ENCODE measurements at regions not wholly inside any gene's neighbourhood (a gene's known extent, or its start where the extent isn't known, plus 50 kb on each side); places are given as distances from the start of the nearest gene placed in this dataset.

DNA sequence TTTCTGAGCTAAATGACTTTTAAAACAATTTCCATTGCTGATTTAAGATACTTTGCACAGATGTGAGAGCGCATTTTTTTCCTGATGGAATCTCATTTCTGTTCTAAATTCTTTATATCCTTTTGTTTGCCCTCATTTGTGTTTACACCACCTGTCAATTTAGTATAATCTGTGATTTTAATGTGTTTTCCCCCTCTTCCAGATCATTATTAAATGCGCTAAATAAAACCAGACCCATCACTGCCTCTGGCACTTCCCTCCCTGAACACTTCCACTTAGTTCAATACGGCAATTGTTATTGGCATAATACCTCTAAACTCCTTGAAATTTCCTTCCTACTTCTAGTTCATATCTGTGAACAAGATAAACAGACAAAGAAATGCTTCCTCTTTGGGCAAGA lies 186.9 kb upstream of the ADGRL2 start:
- DNase-seq = no peak

GRCh38 chr1:81607924-81608323 lies 192.8 kb upstream of the ADGRL2 start:
- no peak for DNase-seq

GRCh38 chr1:81607086-81607485 lies 193.6 kb upstream of the ADGRL2 start:
- no peak for DNase-seq

- peak; percentile 6 for DNase-seq
Measured at GRCh38 chr1:81606656-81607055, 194.1 kb upstream of the ADGRL2 start.

- no peak for DNase-seq
Measured at GRCh38 chr1:81605023-81605422, 195.7 kb upstream of the ADGRL2 start.

DNA sequence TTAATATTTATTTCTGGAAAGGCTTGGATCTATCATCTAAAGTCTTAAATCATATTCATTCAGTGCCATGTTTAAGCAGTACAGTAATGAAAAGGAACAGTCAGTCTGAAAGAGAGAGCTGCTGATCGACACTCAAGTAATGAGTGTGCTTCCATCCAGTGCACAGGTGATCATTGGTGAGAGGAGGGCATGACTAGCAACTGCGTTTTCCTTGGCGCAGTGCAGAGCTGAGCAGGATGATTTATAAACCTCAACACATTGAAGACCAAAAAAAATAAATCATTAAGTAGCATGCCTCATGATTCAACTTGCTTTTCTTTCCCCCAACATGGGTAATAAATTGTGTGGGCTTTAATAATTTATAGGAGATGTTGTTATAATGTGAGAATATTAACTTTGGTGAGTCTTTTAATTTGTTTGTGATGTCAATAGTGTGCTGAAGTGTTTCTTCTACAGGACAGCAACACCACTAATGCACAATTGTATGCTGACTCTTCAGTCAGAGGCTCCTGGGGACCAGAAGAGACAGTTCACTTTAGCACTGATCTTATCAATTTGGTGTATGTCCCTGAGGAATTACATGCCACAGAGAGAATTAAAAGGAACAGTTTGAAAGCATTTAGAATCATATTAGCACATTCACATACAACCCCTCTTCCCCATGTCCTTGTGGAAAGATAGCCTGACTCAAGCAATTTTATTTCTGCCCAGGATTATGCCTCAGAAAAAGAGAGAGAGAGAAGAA lies 199.7 kb upstream of the ADGRL2 start:
- no peak for DNase-seq

DNA sequence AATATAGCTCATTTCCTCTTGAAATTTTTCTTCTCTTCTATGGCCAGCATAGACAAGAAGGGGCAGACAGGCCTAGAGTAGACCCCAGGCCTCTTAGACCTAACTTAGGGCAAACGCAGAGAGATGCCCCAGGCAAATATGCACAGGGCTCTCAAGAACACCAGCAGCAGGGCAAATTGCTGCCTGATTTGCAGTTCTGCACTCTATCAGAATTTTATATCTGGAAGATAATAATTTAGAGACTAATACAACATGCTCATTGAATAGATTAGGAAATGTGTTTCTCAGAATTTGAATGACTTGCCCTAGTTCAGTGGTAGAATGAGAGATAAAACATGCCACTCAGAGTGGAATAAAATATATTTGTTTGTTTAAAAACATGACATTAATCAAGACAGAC lies 200.4 kb upstream of the ADGRL2 start:
- DNase-seq = no peak

GRCh38 chr1:81598623-81599022 lies 202.1 kb upstream of the ADGRL2 start:
- DNase-seq = no peak

- no peak for DNase-seq
Measured at GRCh38 chr1:81597720-81598426, 202.9 kb upstream of the ADGRL2 start.

DNA sequence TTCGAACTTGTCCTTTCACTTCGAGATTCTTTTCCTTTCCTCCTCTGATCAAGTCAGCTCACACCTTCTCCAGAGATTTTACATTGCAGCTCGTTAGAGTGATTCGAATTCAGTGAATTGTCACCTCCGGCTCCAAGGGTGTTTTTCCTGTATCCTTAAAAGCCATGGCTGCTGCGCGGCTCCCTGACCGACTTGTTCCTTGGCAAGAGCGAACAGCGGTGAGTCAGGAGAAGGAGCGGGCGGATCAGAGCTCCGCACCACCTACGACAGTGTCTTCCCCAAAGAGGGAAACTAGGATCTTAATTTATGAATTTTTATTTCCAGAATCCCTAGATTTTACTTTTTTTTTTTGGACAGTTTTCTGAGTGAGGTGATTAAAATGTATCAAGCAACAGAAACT lies 204.4 kb upstream of the ADGRL2 start:
- no peak for DNase-seq

- DNase-seq = no peak
Measured at GRCh38 chr1:81594206-81594605, 206.5 kb upstream of the ADGRL2 start.

DNA sequence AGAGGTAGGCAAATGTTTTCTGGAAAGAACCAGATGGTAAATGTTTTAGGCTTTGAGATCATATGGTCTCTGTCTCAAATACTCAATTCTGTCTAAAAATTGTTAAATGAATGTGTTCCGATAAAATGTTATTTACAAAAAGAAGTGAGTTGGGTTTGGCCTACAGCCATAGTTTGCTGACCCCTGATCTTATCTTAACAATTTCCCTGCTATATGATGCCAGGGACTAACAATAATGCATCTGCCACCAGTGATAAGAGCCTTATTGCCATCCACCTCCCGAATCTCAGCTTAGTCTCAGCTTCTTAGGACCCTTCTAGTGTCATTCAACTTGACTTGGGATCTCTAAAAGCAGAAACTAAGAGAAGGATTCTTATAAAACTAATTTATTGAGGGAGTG lies 208.5 kb upstream of the ADGRL2 start:
- DNase-seq = no peak

- DNase-seq = no peak
Measured at GRCh38 chr1:81590171-81590570, 210.6 kb upstream of the ADGRL2 start.

- DNase-seq = no peak
Measured at GRCh38 chr1:81588149-81588548, 212.6 kb upstream of the ADGRL2 start.

- DNase-seq = no peak
Measured at GRCh38 chr1:81587426-81587825, 213.3 kb upstream of the ADGRL2 start.

DNA sequence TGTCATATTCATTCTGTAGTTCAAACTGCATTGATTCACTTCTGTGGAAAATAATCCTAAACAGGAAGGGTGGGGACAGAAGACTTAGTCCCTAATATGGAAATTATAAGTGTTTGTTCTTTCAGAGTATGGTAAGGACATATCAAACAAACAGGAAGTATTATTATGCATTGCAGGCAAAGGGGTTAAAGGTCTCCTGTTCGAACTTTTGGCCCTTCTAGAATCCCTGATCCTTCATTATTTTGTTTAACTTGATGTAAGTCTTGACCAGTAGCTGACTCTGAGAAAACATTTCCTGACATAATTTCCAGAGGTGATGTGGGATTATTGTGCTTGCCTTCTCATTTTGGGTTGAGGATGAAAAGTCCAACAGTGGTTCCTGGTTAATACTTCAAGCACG lies 215.4 kb upstream of the ADGRL2 start:
- no peak for DNase-seq

DNA sequence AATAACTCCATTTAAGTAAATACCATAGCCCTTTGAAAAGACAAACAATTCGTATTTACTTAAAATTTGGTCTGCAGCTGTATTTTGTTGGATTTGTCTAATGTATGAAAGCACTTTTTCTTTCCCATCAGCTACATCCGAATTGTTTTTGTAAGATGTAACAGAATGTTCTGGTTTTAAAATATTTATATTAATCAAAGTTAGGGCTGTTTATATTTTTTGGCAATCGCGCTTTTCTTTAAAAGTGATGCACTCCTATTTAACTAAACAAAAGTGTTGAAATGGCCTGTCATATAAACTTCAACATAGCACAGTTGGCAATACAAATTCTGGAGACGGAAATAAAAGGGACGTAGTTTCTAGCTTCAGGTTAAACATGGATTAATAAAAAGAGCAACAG lies 216.3 kb upstream of the ADGRL2 start:
- no peak for DNase-seq

GRCh38 chr1:81583878-81584277 lies 216.9 kb upstream of the ADGRL2 start:
- DNase-seq = no peak

GRCh38 chr1:81582467-81582986 lies 218.2 kb upstream of the ADGRL2 start:
- no peak for DNase-seq

DNA sequence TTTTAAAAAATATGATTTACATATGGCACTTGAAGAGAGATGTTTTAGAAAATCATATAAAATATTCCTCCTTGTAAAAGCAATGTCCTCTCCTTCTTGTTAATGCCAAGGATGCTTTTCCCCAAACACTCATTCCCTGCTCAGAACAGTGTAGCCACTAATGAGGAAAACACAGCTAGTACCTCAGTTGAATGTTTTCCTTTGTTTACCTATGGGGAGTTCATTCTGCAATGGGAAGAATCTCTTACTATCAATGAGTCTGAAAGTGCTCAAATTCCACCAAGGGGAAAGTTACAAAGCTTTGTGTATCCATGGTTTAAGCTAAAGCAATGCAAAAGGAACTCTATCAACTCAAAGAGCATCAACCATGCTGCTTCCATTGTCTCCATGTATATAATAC lies 221.9 kb upstream of the ADGRL2 start:
- DNase-seq = no peak

DNA sequence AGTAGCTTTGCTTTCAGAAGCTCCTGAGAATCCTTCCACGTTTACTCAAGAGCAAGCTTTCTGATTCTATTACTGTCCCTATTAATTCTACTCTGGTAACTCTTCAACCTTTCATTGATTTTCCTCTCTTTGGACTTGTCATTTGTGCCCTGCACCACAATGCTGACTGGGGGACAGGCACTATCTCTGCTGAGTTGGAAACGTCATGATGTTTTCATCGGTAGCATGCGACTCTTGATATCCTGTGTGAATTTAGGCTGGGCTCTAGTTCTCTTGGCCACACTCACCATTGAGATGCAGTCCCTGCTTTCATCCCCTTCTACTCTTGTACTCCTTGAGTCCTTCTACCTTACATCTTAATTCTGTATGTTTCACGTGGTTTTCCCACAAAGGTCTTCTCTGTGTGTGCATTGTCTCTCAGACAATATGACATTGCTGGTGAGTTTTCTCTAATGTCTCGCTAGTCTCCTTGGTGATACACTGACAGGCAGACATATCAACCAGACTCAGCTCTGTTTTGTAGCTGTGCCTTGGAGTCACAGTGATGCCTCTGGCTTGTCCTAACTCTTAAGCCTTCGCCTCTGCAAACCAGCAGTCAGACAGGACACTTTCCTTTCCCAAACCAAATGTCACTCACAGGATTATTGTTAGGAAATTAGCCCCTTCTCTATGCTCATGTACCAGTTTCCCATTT lies 223.6 kb upstream of the ADGRL2 start:
- no peak for DNase-seq

DNA sequence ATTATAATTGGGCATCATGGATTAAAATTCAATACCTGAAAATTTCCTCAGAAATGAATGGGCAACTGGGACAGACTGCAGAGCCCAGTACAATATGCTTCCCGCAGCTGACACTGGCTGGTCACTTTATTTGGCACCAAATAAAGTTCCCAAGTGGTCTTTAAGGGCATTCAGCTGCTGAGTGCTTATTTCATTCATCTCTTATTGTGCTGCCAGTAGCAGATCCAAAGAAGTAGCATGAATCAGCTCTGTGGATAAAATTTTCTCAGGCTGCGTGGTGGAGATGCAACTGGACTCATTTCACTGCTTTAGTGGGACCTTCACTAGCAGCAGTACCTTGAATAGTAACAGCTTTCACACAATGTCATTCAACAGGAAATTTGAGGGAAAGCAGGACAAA lies 226.3 kb upstream of the ADGRL2 start:
- DNase-seq = no peak

- DNase-seq = no peak
Measured at GRCh38 chr1:81573458-81573857, 227.3 kb upstream of the ADGRL2 start.

- DNase-seq = no peak
Measured at GRCh38 chr1:81571946-81572345, 228.8 kb upstream of the ADGRL2 start.

All from NCI-H510A treated with DMSO at 0.1 percent for 48 hours (cell line).